ENCODE measurements at regions not wholly inside any gene's neighbourhood (a gene's known extent, or its start where the extent isn't known, plus 50 kb on each side); places are given as distances from the start of the nearest gene placed in this dataset.

- TF ChIP-seq ZNF143 (CRISPR knock-in tag; IDR thresholded peaks at IDR 0.05): no peak
- no peak for TF ChIP-seq SOX6 (IDR thresholded peaks at IDR 0.05)
- no peak for TF ChIP-seq PCBP1 (IDR thresholded peaks at IDR 0.05; ENCODE audit: low read depth, low read length, poor library complexity, severe bottlenecking)
- TF ChIP-seq YY1 (IDR thresholded peaks at IDR 0.05; ENCODE audit: borderline replicate concordance in 1 of 3, control insufficient read depth in 1 of 3, extremely low read depth in 1 of 3, insufficient read depth in 3 of 3, insufficient read length in 1 of 3, insufficient replicate concordance in 2 of 3, low read depth in 1 of 3, low read length in 2 of 3): no peak
- TF ChIP-seq TEAD4 (IDR thresholded peaks at IDR 0.05; ENCODE audit: low read length): no peak
- TF ChIP-seq TEAD4 (CRISPR knock-in tag; IDR thresholded peaks at IDR 0.05; ENCODE audit: borderline replicate concordance): no peak
- TF ChIP-seq ZNF766 (CRISPR knock-in tag; conservative IDR thresholded peaks at IDR 0.05): no peak
- no peak for TF ChIP-seq CREB1 (IDR thresholded peaks at IDR 0.05)
- no peak for TF ChIP-seq CREB1 (CRISPR knock-in tag; IDR thresholded peaks at IDR 0.05)
- no peak for TF ChIP-seq FOXJ3 (CRISPR knock-in tag; IDR thresholded peaks at IDR 0.05)
- no peak for TF ChIP-seq JUND (IDR thresholded peaks at IDR 0.05; ENCODE audit: borderline replicate concordance, low read depth, low read length)
- no peak for TF ChIP-seq JUND (tag; IDR thresholded peaks at IDR 0.05; ENCODE audit: borderline replicate concordance, low read depth, low read length)
These were observed 164.5 kb downstream of the KIF26A start for GRCh38 chr14:104302794-104303405.

Measured in K562 (cell line).